ENCODE measurements at regions not wholly inside any gene's neighbourhood (a gene's known extent, or its start where the extent isn't known, plus 50 kb on each side); places are given as distances from the start of the nearest gene placed in this dataset.
A peak's percentile ranks its signal among the peaks of the same experiment; 100 is the strongest.

- Histone ChIP-seq H3K4me3 (no peak overlapping the region), H3K27ac (no peak overlapping the region), H3K36me3 (no peaks in the 10 kb centered on the region), H3K27me3 (no peaks in the 10 kb centered on the region), H3K4me1 (peaks cover 0 to 16% (median 0%) of the 10 kb centered on the region in 12 donors), H3K9me3 (peaks cover 0 to 16% (median 1%) of the 10 kb centered on the region in 12 donors)
- WGBS, 4 donors, result 69 to 77% (median 76%) methylated on average over 3 of the region's 3 CpGs
- no peak for ATAC-seq
- no peak for DNase-seq
- intact Hi-C loops (cut with DNase I), result no loop called here
- no peak for TF ChIP-seq CTCF (IDR thresholded peaks at IDR 0.05)
- no peak for TF ChIP-seq POLR2A (IDR thresholded peaks at IDR 0.05)
These were observed 148.4 kb upstream of the TOP1 start for GRCh38 chr20:40880063-40880728.

DNA sequence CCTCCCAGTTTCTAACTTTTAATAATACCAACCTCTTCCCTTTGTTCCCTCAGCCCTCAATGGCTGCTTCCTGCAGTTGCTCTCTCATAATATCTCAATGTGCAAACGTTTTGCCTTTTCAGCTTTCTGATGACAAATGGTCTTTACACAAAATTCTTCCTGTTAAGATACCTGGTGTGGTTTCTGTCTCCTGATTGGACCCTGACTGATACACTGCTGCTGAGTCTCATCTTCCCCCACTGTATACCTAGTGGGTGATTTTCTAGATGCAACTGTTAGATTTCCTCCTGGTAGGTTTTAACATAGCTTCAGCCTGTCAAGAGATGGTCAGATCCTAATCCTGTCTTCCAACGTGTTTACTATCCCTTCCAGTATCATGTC is 147.9 kb upstream of the TOP1 start:
- no peak overlapping the region for H3K4me3 ChIP-seq
- H3K27me3 ChIP-seq, result peaks cover 0 to 2% (median 0%) of the 10 kb centered on the region in 9 donors
- no peaks in the 10 kb centered on the region for H3K36me3 ChIP-seq
- H3K9me3 ChIP-seq, result peaks cover 0 to 16% (median 1%) of the 10 kb centered on the region in 12 donors
- no peak overlapping the region for H3K27ac ChIP-seq
- DNase-seq, result no peak
- intact Hi-C loops (cut with DNase I), result no loop called here
- no peak for ATAC-seq
- 51 to 63% (median 58%) methylated on average over 2 of the region's 2 CpGs for WGBS, 4 donors
- TF ChIP-seq CTCF (IDR thresholded peaks at IDR 0.05) (no peak), POLR2A (IDR thresholded peaks at IDR 0.05) (no peak)
- H3K4me1 ChIP-seq, result peaks cover 0 to 16% (median 0%) of the 10 kb centered on the region in 12 donors

DNA sequence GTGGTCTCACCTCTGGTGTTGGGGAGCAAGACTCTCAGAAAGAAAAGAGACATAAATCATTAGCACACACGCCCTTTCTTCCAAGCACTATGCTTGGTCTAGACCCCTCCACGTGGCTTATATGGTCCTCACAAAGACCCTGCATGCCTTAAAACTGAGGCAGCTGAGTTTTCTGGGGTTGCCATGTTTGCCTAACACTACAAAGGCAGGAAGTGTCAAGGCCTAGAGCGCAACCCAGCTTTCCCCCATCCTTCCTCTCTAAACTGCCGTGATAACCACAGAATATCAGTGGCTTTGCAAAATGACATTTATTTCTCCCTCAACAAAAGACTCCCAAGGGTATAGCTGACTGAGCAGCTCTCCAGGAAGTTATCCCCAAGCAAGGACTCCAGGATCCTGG is 146.5 kb upstream of the TOP1 start:
- no peak overlapping the region for H3K27ac ChIP-seq
- peaks cover 0 to 15% (median 0%) of the 10 kb centered on the region in 9 donors for H3K27me3 ChIP-seq
- no peaks in the 10 kb centered on the region for H3K36me3 ChIP-seq
- peaks cover 0 to 16% (median 0%) of the 10 kb centered on the region in 12 donors for H3K4me1 ChIP-seq
- DNase-seq (no peak), ATAC-seq (no peak)
- H3K4me3 ChIP-seq, result no peak overlapping the region
- TF ChIP-seq POLR2A (IDR thresholded peaks at IDR 0.05) (no peak), CTCF (IDR thresholded peaks at IDR 0.05) (no peak)
- intact Hi-C loops (cut with DNase I), result no loop called here
- H3K9me3 ChIP-seq, result peaks cover 0 to 16% (median 1%) of the 10 kb centered on the region in 12 donors
- WGBS, 4 donors, result 58 to 64% (median 60%) methylated on average over 4 of the region's 4 CpGs

- peaks cover 0 to 16% (median 1%) of the 10 kb centered on the region in 12 donors for H3K9me3 ChIP-seq
- H3K36me3 ChIP-seq, result no peaks in the 10 kb centered on the region
- peaks cover 0 to 15% (median 0%) of the 10 kb centered on the region in 9 donors for H3K27me3 ChIP-seq
- ATAC-seq (no peak), DNase-seq (peak in 1 of 5 donors; percentile 18)
- TF ChIP-seq CTCF (IDR thresholded peaks at IDR 0.05) (no peak), POLR2A (IDR thresholded peaks at IDR 0.05) (no peak)
- peaks cover 0 to 16% (median 0%) of the 10 kb centered on the region in 12 donors for H3K4me1 ChIP-seq
- H3K4me3 ChIP-seq, result no peak overlapping the region
- intact Hi-C loops (cut with DNase I), result no loop called here
- 10 to 36% (median 14%) methylated on average over 2 of the region's 2 CpGs for WGBS, 4 donors
- no peak overlapping the region for H3K27ac ChIP-seq
These were observed 145.5 kb upstream of the TOP1 start for GRCh38 chr20:40883097-40883496.
